H1 (cell line): ENCODE measurements at regions not wholly inside any gene's neighbourhood (a gene's known extent, or its start where the extent isn't known, plus 50 kb on each side); places are given as distances from the start of the nearest gene placed in this dataset.

Experiments
- CTCF ChIA-PET: fragments of 300-600 bp; sonication (Branson Sonifier 250); formaldehyde crosslinking; loops from one replicate; lab custom pipeline; 2021; ENCODE audit not compliant: partially characterized antibody; lab: Charles Lee
- POLR2A ChIA-PET: fragments of 300-600 bp; sonication (Branson Sonifier 250); formaldehyde crosslinking; loops from one replicate; lab custom pipeline; 2021; ENCODE audit warnings: inconsistent platforms; ENCODE audit not compliant: partially characterized antibody; lab: Charles Lee
- DNase-seq, 2 experiments: peaks; one replicate each; pipeline versions ENCODE4 v3.0.0 to v3.0.0-alpha.2; 2010 to 2022; ENCODE audit warnings: low spot score in 2 of 2, low read depth in 1 of 2, mixed read lengths in 1 of 2
- FAIRE-seq: peaks from 2 replicates; lab custom pipeline; 2011; peaks lifted over from hg19 to GRCh38; lab: Jason Lieb, UNC
- H2AFZ ChIP-seq: 2 replicates; pipeline ENCODE4 v1.8.1; 2012; ENCODE audit warnings: low read length, inconsistent platforms
- H2AK5ac ChIP-seq: 2 replicates; pipeline ENCODE4 v1.6.1; 2013; ENCODE audit warnings: low read depth, low read length
- H2BK120ac ChIP-seq: replicated peaks from 2 replicates; pipeline ENCODE3; 2013; ENCODE audit warnings: low read depth, low read length, inconsistent platforms
- H2BK12ac ChIP-seq: 2 replicates; pipeline ENCODE4 v1.6.1; 2013; ENCODE audit warnings: low read depth, low read length
- H2BK15ac ChIP-seq: 2 replicates; pipeline ENCODE4 v1.6.1; 2013; ENCODE audit warnings: low read length
- H2BK20ac ChIP-seq: 2 replicates; pipeline ENCODE4 v1.6.1; 2013; ENCODE audit warnings: low read length
- H2BK5ac ChIP-seq: 2 replicates; pipeline ENCODE4 v1.6.1; 2013; ENCODE audit warnings: low read depth, low read length
- H3K14ac ChIP-seq: 2 replicates; pipeline ENCODE4 v1.6.1; 2013; ENCODE audit warnings: inconsistent platforms; ENCODE audit not compliant: insufficient read length
- H3K18ac ChIP-seq: 2 replicates; pipeline ENCODE4 v1.6.1; 2013; ENCODE audit warnings: low read length; ENCODE audit errors: extremely low read depth
- H3K23ac ChIP-seq: 2 replicates; pipeline ENCODE4 v1.6.1; 2013; ENCODE audit warnings: inconsistent platforms; ENCODE audit not compliant: insufficient read length
- H3K23me2 ChIP-seq: 2 replicates; pipeline ENCODE4 v1.6.1; 2013; ENCODE audit warnings: low read depth, low read length
- H3K27ac ChIP-seq: 2 replicates; pipeline ENCODE4 v1.6.1; 2011; ENCODE audit warnings: low read depth, low read length, inconsistent platforms
- H3K27me3 ChIP-seq, 4 experiments: replicated peaks in 1 of 4; 1 replicate in 1 of 4; 2 replicates in 3 of 4; pipeline versions ENCODE4 v1.6.1 to v1.8.1; 2011 to 2013; ENCODE audit warnings: low read length in 3 of 4, mild to moderate bottlenecking in 3 of 4, inconsistent platforms in 2 of 4, mixed read lengths in 2 of 4, moderate library complexity in 1 of 4; ENCODE audit not compliant: control insufficient read depth in 3 of 4, insufficient read depth in 3 of 4; ENCODE audit errors: extremely low read depth in 1 of 4
- H3K36me3 ChIP-seq, 4 experiments: 2 replicates each; pipeline versions ENCODE4 v1.6.1 to v1.8.1; 2011 to 2013; ENCODE audit warnings: mild to moderate bottlenecking in 4 of 4, low read length in 3 of 4, moderate library complexity in 2 of 4, control low read depth in 1 of 4, inconsistent platforms in 1 of 4; ENCODE audit not compliant: insufficient read depth in 4 of 4, control insufficient read depth in 2 of 4
- H3K4ac ChIP-seq: replicated peaks from 2 replicates; pipeline ENCODE3; 2013; ENCODE audit warnings: low read length, low read depth, mixed read lengths, inconsistent platforms; ENCODE audit not compliant: insufficient read length
- H3K4me1 ChIP-seq, 4 experiments: replicated peaks in 1 of 4; 1 replicate in 1 of 4; 2 replicates in 3 of 4; pipeline versions ENCODE4 v1.6.1 to v1.8.1; 2011 to 2013; ENCODE audit warnings: low read length in 3 of 4, inconsistent platforms in 2 of 4, mixed read lengths in 1 of 4; ENCODE audit not compliant: insufficient read depth in 4 of 4, control insufficient read depth in 3 of 4
- H3K4me2 ChIP-seq, 2 experiments: 2 replicates each; pipeline versions ENCODE4 v1.6.1 to v1.8.1; 2011 to 2013; ENCODE audit warnings: low read depth in 2 of 2, low read length in 2 of 2, control low read depth in 1 of 2, inconsistent platforms in 1 of 2, mild to moderate bottlenecking in 1 of 2; ENCODE audit not compliant: insufficient read depth in 1 of 2
- H3K4me3 ChIP-seq, 4 experiments: fragments of 200-600, 300-600 bp in 1 of 4; sonication (generic), shearing (Covaris generic), sonication (Bioruptor Twin) in 1 of 4; 2 replicates each; pipeline versions ENCODE4 v1.5.1 to v1.8.1; 2011 to 2016; ENCODE audit warnings: low read length in 4 of 4, low read depth in 3 of 4, control low read depth in 2 of 4, inconsistent platforms in 2 of 4, mild to moderate bottlenecking in 2 of 4, mixed read lengths in 1 of 4, moderate library complexity in 1 of 4; ENCODE audit not compliant: insufficient read depth in 2 of 4; ENCODE audit errors: extremely low read depth in 1 of 4
- H3K56ac ChIP-seq: replicated peaks from 2 replicates; pipeline ENCODE3; 2013; ENCODE audit warnings: low read depth, mild to moderate bottlenecking, mixed read lengths, low read length, inconsistent platforms; ENCODE audit not compliant: insufficient read length
- H3K79me1 ChIP-seq: 2 replicates; pipeline ENCODE4 v1.6.1; 2013; ENCODE audit warnings: low read depth, low read length, control low read depth
- H3K79me2 ChIP-seq, 2 experiments: 2 replicates each; pipeline versions ENCODE4 v1.6.1 to v1.8.1; 2012 to 2013; ENCODE audit warnings: low read length in 2 of 2, mild to moderate bottlenecking in 2 of 2, inconsistent platforms in 1 of 2; ENCODE audit not compliant: insufficient read depth in 2 of 2, control insufficient read depth in 1 of 2
- H3K9ac ChIP-seq, 4 experiments: replicated peaks in 1 of 4; 1 replicate in 1 of 4; 2 replicates in 3 of 4; pipeline versions ENCODE4 v1.6.1 to v1.8.1; 2011 to 2013; ENCODE audit warnings: low read depth in 3 of 4, low read length in 3 of 4, control low read depth in 2 of 4, mild to moderate bottlenecking in 2 of 4, moderate library complexity in 2 of 4, inconsistent platforms in 1 of 4; ENCODE audit errors: extremely low read depth in 1 of 4
- H3K9me3 ChIP-seq, 2 experiments: 2 replicates each; pipeline versions ENCODE4 v1.6.1 to v1.8.1; 2012 to 2013; ENCODE audit warnings: mild to moderate bottlenecking in 2 of 2, moderate library complexity in 2 of 2, control low read depth in 1 of 2, inconsistent platforms in 1 of 2, low read depth in 1 of 2, low read length in 1 of 2, mixed read lengths in 1 of 2; ENCODE audit not compliant: insufficient read depth in 2 of 2
- H4K20me1 ChIP-seq, 2 experiments: replicated peaks in 1 of 2; 2 replicates each; pipeline versions ENCODE3 to v1.8.1; 2011 to 2013; ENCODE audit warnings: inconsistent platforms in 2 of 2, low read length in 2 of 2, mild to moderate bottlenecking in 1 of 2; ENCODE audit not compliant: insufficient read depth in 2 of 2, control insufficient read depth in 1 of 2
- H4K5ac ChIP-seq: 2 replicates; pipeline ENCODE4 v1.6.1; 2013; ENCODE audit warnings: low read length, low read depth, mixed read lengths, inconsistent platforms; ENCODE audit not compliant: insufficient read length
- H4K8ac ChIP-seq: 2 replicates; pipeline ENCODE4 v1.8.0; 2013; ENCODE audit warnings: mild to moderate bottlenecking, moderate library complexity, low read length, inconsistent platforms; ENCODE audit not compliant: insufficient read depth; ENCODE audit errors: extremely low read depth
- H4K91ac ChIP-seq: replicated peaks from 2 replicates; pipeline ENCODE3; 2013; ENCODE audit warnings: low read length, mixed read lengths, inconsistent platforms; ENCODE audit not compliant: insufficient read length
- CHD1 ChIP-seq: IDR thresholded peaks from 2 replicates; pipeline ENCODE4 v1.6.1; 2012; ENCODE audit warnings: low read depth, low read length, improper control_type of control experiment
- CTBP2 ChIP-seq: IDR thresholded peaks from 2 replicates; pipeline ENCODE4 v1.7.0; 2011; ENCODE audit warnings: borderline replicate concordance, mild to moderate bottlenecking, moderate library complexity, mixed read lengths, low read length; ENCODE audit not compliant: insufficient read depth, insufficient read length
- EZH2 ChIP-seq: fragments of 200-600 bp; sonication (generic); IDR thresholded peaks from 2 replicates; pipeline ENCODE4 v1.7.1; 2012; ENCODE audit warnings: low read depth, mild to moderate bottlenecking, moderate library complexity, low read length, inconsistent platforms; ENCODE audit not compliant: severe bottlenecking
- NRF1 ChIP-seq: IDR thresholded peaks from 2 replicates; pipeline ENCODE4 v1.6.1; 2011; ENCODE audit warnings: mild to moderate bottlenecking, low read depth, low read length, improper control_type of control experiment
- POLR2AphosphoS5 ChIP-seq: IDR thresholded peaks from 2 replicates; pipeline ENCODE4 v1.6.1; 2011; ENCODE audit warnings: low read depth, low read length
- SRF ChIP-seq: IDR thresholded peaks from 2 replicates; pipeline ENCODE4 v1.6.1; 2011; ENCODE audit warnings: mild to moderate bottlenecking, low read depth, low read length, moderate library complexity
- SUZ12 ChIP-seq: fragments of 200-600 bp; sonication (generic); IDR thresholded peaks from 2 replicates; pipeline ENCODE4 v1.6.1; 2012; ENCODE audit warnings: mild to moderate bottlenecking, inconsistent platforms, low read length, moderate library complexity, mixed read lengths
- TCF12 ChIP-seq: IDR thresholded peaks from 2 replicates; pipeline ENCODE4 v1.6.1; 2011; ENCODE audit warnings: low read depth, mild to moderate bottlenecking, low read length
- WGBS, 2 experiments: shearing (Covaris generic) in 1 of 2; methylation state at CpG; one replicate each; pipeline versions ENCODE4 v1.1.6 to v1.1.7; 2013 to 2015; ENCODE audit warnings: low lambda C conversion rate in 2 of 2, mixed read lengths in 2 of 2, inconsistent platforms in 1 of 2, low coverage in 1 of 2, missing lambda C conversion rate in 1 of 2; ENCODE audit not compliant: insufficient replicate concordance in 2 of 2, insufficient coverage in 1 of 2, insufficient read length in 1 of 2; ENCODE audit errors: extremely low coverage in 1 of 2, missing lambda C conversion rate in 1 of 2; 5-methylcytosine and 5-hydroxymethylcytosine counted together
- TF ChIP-seq, protein P1 (sequence below): IDR thresholded peaks from 2 replicates; pipeline ENCODE4 v1.6.1; 2012; ENCODE audit warnings: inconsistent platforms

DNA sequence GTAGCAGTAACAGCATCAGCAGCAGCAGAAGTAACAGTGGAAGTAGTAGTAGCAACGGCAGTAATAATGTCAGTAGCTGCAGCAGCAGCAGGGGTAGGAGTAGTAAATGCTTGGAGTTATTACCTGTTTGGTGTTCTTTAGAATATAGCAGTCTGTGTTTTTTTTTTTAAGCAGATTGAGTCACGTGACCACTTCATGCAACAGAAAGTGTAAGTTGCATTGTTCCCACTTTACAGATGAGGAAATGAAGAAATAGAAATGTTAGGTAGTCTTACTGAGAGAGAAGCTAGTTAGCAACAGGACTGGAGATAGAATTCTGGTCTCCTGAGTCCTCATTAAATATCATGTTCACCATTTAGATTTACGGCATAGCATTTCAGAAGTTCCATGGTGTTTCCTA lies 358.2 kb downstream of the HAPSTR1 start:
- peaks cover 0 to 5% (median 3%) of the 10 kb centered on the region in 4 experiments; a peak in 2 of 7 replicates for H3K4me1 ChIP-seq
- H2AFZ ChIP-seq = no peak overlapping the region
- no peaks in the 10 kb centered on the region for H3K79me2 ChIP-seq
- no peaks in the 10 kb centered on the region for H3K9me3 ChIP-seq
- no peak overlapping the region for H3K27ac ChIP-seq
- no peak overlapping the region for H3K23ac ChIP-seq
- H3K79me1 ChIP-seq = no peaks in the 10 kb centered on the region
- H3K9ac ChIP-seq = no peak overlapping the region
- no peak overlapping the region for H4K91ac ChIP-seq
- DNase-seq (no peak), FAIRE-seq (no peak)
- CTCF ChIA-PET = no interaction called here
- POLR2A ChIA-PET = no interaction called here
- no peak overlapping the region for H3K14ac ChIP-seq
- no peak overlapping the region for H2BK20ac ChIP-seq
- WGBS, 2 experiments = 95% methylated on average over 3 of the region's 3 CpGs; no CpG with 5 or more reads in 1 of the 2 experiments
- 0 out of 2 replicates have a peak overlapping the region, but pooled peaks have one; percentile 81 for H2BK15ac ChIP-seq
- no peak overlapping the region; the same call in 1 of the 2 replicates for H3K18ac ChIP-seq
- H4K8ac ChIP-seq = no peak overlapping the region
- H3K27me3 ChIP-seq = peaks cover 0 to 1% (median 0%) of the 10 kb centered on the region in 4 experiments; a peak in 1 of 7 replicates
- H2BK12ac ChIP-seq = no peak overlapping the region
- no peak overlapping the region for H2BK120ac ChIP-seq
- no peak overlapping the region; the same call in 1 of the 2 replicates for H2BK5ac ChIP-seq
- H3K23me2 ChIP-seq = no peaks in the 10 kb centered on the region
- H4K20me1 ChIP-seq = no peaks in the 10 kb centered on the region
- no peak overlapping the region for H3K4ac ChIP-seq
- H3K4me3 ChIP-seq = no peak overlapping the region
- H3K36me3 ChIP-seq = no peaks in the 10 kb centered on the region
- no peak for TF ChIP-seq TCF12
- TF ChIP-seq CHD1 = no peak
- no peak for TF ChIP-seq SUZ12
- TF ChIP-seq EZH2 = no peak
- TF ChIP-seq CTBP2 = no peak
- TF ChIP-seq, protein P1, sequence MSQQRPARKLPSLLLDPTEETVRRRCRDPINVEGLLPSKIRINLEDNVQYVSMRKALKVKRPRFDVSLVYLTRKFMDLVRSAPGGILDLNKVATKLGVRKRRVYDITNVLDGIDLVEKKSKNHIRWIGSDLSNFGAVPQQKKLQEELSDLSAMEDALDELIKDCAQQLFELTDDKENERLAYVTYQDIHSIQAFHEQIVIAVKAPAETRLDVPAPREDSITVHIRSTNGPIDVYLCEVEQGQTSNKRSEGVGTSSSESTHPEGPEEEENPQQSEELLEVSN = no peak
- no peak for TF ChIP-seq NRF1
- TF ChIP-seq SRF = no peak
- TF ChIP-seq POLR2AphosphoS5 = no peak
- no peak overlapping the region for H4K5ac ChIP-seq
- H3K4me2 ChIP-seq = no peak overlapping the region
- H2AK5ac ChIP-seq = no peak overlapping the region
- H3K56ac ChIP-seq = no peak overlapping the region
